AG04449 (cell line): ENCODE measurements at regions not wholly inside any gene's neighbourhood (a gene's known extent, or its start where the extent isn't known, plus 50 kb on each side); places are given as distances from the start of the nearest gene placed in this dataset.

Experiments used
- CTCF ChIA-PET: fragments of 350-600 bp; formaldehyde crosslinking; extraction: SDS; loops from one replicate; lab custom pipeline; 2021; ENCODE audit warnings: antibody characterized with exemption; lab: Yijun Ruan, JAX
- POLR2A ChIA-PET: fragments of 400-600, 350-600 bp; formaldehyde crosslinking; extraction: SDS; loops from one replicate; lab custom pipeline; 2020; ENCODE audit warnings: antibody characterized with exemption, inconsistent platforms; lab: Yijun Ruan, JAX
- DNase-seq: peaks from one replicate; pipeline ENCODE4 v3.0.0-alpha.2; 2010; ENCODE audit warnings: low read depth, low spot score
- H3K4me3 ChIP-seq: 2 replicates; pipeline ENCODE4 v1.5.1; 2011; ENCODE audit warnings: low read depth, mild to moderate bottlenecking, control low read depth, low read length
- CTCF ChIP-seq: IDR thresholded peaks from one replicate; pipeline ENCODE4 v1.5.1; 2011; ENCODE audit warnings: mild to moderate bottlenecking, moderate library complexity, low read length, control low read depth, inconsistent platforms; ENCODE audit not compliant: insufficient read depth; ENCODE audit errors: missing control alignments

- TF ChIP-seq CTCF, result no peak
- no peak for DNase-seq
- ChIA-PET POLR2A (no interaction called here), CTCF (no interaction called here)
- H3K4me3 ChIP-seq, result no peak overlapping the region
These were observed 126.6 kb downstream of the ZFP36L2 start for GRCh38 chr2:43099797-43100196.

- no peak overlapping the region for H3K4me3 ChIP-seq
- no peak for DNase-seq
- CTCF ChIA-PET, result interaction anchor here (0.6 to 2.2 kb wide), 2 partner anchors 8 to 82 kb away, joined by 5 to 6 read pairs; no protein-coding TSS in a partner anchor
- TF ChIP-seq CTCF, result no peak
- POLR2A ChIA-PET, result no interaction called here
These were observed 127.9 kb downstream of the ZFP36L2 start for GRCh38 chr2:43098539-43098938.

- no peak for DNase-seq
- no peak for TF ChIP-seq CTCF
- no peak overlapping the region for H3K4me3 ChIP-seq
- ChIA-PET CTCF (interaction anchor here (0.8 to 2.2 kb wide), 2 partner anchors 8 to 25 kb away, joined by 3 to 6 read pairs; no protein-coding TSS in a partner anchor), POLR2A (no interaction called here)
These were observed 128.6 kb downstream of the ZFP36L2 start for GRCh38 chr2:43097644-43098408.

- no peak overlapping the region for H3K4me3 ChIP-seq
- no peak for TF ChIP-seq CTCF
- POLR2A ChIA-PET, result no interaction called here
- CTCF ChIA-PET, result no interaction called here
- no peak for DNase-seq
These were observed 130.7 kb downstream of the ZFP36L2 start for GRCh38 chr2:43095533-43096295.

GRCh38 chr2:43092520-43093179 lies 133.8 kb downstream of the ZFP36L2 start:
- no peak for TF ChIP-seq CTCF

More at GRCh38 chr2:43092520-43093179, 133.8 kb downstream of the ZFP36L2 start:
- no peak overlapping the region for H3K4me3 ChIP-seq
- POLR2A ChIA-PET, result no interaction called here
- DNase-seq, result no peak
- CTCF ChIA-PET, result interaction anchor here (1.0 to 3.5 kb wide), 3 partner anchors 8 to 13 kb away, joined by 3 to 16 read pairs (median 5); no protein-coding TSS in a partner anchor
